HFF-Myc (cell line): ENCODE measurements at regions not wholly inside any gene's neighbourhood (a gene's known extent, or its start where the extent isn't known, plus 50 kb on each side); places are given as distances from the start of the nearest gene placed in this dataset.

Source experiments
- DNase-seq: peaks from one replicate; pipeline ENCODE4 v3.0.0-alpha.2; 2011; ENCODE audit warnings: low read depth; ENCODE audit errors: extremely low read depth
- H3K4me3 ChIP-seq: replicated peaks from 2 replicates; pipeline ENCODE4 v1.5.1; 2011; ENCODE audit warnings: low read depth, mild to moderate bottlenecking, control low read depth, low read length
- TF ChIP-seq, protein P1 (sequence below): IDR thresholded peaks from 2 replicates; pipeline ENCODE4 v1.5.1; 2012; ENCODE audit warnings: mild to moderate bottlenecking, low read depth, low read length, control low read depth; ENCODE audit errors: missing control alignments

DNA sequence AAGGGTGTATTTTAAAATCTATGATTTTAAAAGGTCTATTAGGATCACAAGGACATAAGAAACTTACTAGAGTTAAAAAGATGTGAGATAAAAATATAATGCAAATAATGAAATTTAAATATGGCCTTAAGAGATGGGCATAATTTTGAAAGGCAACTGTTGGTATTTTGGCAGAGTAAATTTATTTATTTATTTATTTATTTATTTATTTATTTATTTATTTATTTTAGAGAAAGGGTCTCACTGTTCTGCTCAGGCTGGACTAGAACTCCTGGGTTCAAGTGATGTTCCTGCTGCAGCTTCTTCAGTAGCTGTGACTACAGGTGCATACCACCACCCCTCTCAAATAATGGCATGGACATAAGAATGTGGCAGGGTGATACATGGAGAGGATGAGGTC, 932.1 kb upstream of the LCORL start:
- DNase-seq = no peak
- no peak overlapping the region for H3K4me3 ChIP-seq
- TF ChIP-seq, protein P1, sequence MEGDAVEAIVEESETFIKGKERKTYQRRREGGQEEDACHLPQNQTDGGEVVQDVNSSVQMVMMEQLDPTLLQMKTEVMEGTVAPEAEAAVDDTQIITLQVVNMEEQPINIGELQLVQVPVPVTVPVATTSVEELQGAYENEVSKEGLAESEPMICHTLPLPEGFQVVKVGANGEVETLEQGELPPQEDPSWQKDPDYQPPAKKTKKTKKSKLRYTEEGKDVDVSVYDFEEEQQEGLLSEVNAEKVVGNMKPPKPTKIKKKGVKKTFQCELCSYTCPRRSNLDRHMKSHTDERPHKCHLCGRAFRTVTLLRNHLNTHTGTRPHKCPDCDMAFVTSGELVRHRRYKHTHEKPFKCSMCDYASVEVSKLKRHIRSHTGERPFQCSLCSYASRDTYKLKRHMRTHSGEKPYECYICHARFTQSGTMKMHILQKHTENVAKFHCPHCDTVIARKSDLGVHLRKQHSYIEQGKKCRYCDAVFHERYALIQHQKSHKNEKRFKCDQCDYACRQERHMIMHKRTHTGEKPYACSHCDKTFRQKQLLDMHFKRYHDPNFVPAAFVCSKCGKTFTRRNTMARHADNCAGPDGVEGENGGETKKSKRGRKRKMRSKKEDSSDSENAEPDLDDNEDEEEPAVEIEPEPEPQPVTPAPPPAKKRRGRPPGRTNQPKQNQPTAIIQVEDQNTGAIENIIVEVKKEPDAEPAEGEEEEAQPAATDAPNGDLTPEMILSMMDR = no peak

DNA sequence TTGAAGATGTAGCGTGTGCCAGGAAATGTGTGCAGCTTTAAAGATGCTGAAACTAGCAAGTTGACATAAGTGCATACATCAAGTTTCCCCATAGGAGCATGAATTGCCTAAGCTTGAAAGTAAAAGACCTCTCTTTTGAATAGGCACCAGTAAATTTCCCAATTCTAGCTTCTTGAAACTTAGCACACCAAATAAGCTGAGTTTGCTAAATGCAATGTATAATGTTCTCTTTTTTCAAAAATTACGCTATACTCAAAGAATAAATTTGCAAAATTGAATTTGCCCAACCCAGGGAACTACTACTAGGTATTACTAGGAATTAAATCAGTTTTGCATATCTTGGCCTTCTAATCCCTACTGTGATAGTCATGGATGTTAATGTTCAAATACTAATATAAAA, 923.9 kb upstream of the LCORL start:
- TF ChIP-seq, protein P1 = no peak
- H3K4me3 ChIP-seq = no peak overlapping the region
- DNase-seq = no peak

DNA sequence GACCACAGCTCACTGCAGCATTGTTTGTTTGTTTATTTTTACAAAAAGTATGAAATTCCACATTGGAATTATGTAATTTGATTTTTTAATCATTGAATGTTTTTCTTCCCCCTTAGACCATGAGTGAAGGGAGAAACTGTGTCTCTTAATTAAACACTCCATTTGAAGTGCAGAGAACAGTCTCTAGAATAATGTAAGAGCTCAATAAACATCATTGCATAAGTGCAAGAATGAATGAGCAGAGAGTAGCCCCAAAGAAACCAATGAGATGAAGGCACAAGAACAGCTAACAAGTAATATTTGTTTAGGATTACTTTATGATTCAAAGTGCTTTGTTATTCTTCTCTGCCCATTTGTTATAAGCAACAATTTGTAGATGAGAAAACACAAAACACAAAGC, 921.3 kb upstream of the LCORL start:
- no peak overlapping the region for H3K4me3 ChIP-seq
- no peak for DNase-seq
- TF ChIP-seq, protein P1 = no peak

DNA sequence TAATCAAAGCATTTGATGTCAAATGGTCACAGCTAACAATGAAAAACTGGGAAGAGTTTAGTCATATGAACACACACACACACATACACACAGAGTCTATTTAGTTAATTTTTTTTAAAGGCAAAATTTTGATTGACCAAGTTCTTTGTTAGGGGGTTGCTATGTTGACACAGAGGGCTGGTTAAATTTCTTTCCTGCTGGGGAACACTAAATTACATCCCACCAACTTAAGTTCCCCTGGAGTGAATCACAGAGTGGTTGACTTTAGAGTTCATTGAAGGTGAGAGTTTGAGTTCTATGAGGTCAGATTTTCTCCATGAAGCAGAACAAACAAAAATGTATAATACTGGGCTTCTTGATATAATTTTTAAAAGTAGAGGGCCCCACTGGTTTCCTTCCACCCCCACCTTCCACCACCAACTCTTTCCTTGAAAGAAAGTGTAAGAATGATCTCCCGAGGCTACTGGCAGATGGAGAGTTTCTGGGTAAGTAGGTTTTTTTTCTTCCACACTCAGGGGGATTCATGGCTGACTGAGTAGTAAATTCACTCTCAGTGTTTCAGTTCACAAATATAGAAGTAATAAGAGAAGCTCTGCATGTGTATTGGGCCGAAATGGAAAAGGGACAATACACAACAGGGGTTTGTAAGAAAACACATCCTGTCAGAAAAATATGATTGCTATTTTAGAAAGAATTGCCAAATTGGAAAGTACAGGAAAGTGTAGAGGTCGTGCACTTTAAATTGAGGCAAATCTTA, 917.0 kb upstream of the LCORL start:
- DNase-seq = no peak
- no peak overlapping the region for H3K4me3 ChIP-seq
- TF ChIP-seq, protein P1 = no peak

DNA sequence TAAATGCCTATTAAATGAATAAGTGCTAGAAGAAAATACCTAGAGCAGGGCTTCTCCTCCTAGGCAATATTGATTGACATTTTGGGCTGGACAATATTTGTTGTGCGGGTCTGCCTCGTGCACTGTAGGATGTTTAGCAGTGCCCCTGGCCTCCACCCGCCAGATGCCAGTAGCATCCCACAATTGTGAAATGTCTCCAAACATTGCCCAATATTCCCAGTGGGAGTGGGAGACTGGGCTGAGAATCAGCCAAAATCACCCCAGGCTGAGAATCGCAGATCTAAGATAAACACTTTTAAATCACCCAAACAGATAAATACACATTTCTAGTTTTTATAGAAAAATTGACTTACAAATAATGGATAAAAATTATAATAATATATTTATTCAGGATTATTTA, 916.2 kb upstream of the LCORL start:
- no peak for DNase-seq
- no peak overlapping the region for H3K4me3 ChIP-seq
- TF ChIP-seq, protein P1 = no peak

DNA sequence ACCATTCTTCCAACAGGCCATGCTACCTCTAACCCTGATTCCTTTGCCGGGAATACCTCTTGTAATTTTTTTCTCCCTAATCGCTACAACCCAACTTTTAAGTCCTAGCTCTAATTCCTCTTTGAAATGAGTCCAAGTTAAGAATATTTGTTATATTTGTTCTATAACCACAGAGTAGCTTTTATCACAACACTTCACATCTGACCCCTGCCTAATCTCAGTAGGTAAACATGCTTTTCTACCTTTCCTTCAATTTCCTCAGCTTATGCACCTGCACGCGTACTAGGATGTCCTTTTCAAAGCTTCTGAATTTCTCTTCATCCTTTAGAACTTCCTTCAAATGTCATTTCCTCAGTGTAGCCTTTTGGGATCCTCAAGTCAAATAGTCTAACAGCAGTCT, 915.5 kb upstream of the LCORL start:
- TF ChIP-seq, protein P1 = no peak
- no peak overlapping the region for H3K4me3 ChIP-seq
- no peak for DNase-seq
